Endothelial cell of umbilical vein (primary cell): ENCODE measurements at regions not wholly inside any gene's neighbourhood (a gene's known extent, or its start where the extent isn't known, plus 50 kb on each side); places are given as distances from the start of the nearest gene placed in this dataset.

Source experiments
- CTCF ChIP-seq, 2 donors: IDR thresholded peaks; 1 replicate in 1 of 2; 2 replicates in 1 of 2; pipeline ENCODE4 v1.5.1; 2011; ENCODE audit warnings: low read length in 2 of 2, mild to moderate bottlenecking in 2 of 2, moderate library complexity in 2 of 2, control low read depth in 1 of 2, inconsistent platforms in 1 of 2, low read depth in 1 of 2; ENCODE audit not compliant: insufficient read depth in 1 of 2; ENCODE audit errors: extremely low read depth in 1 of 2
- EZH2 ChIP-seq: IDR thresholded peaks from 2 replicates; pipeline ENCODE4 v1.6.1; 2012; ENCODE audit warnings: borderline replicate concordance, low read depth, mild to moderate bottlenecking, moderate library complexity, low read length, inconsistent platforms; ENCODE audit not compliant: severe bottlenecking
- FOS ChIP-seq: IDR thresholded peaks from 2 replicates; pipeline ENCODE4 v1.6.1; 2011; ENCODE audit warnings: mild to moderate bottlenecking, low read length, moderate library complexity, borderline replicate concordance; ENCODE audit not compliant: insufficient read depth
- JUN ChIP-seq: IDR thresholded peaks from 2 replicates; pipeline ENCODE4 v1.6.1; 2011; ENCODE audit warnings: borderline replicate concordance, low read depth; ENCODE audit not compliant: insufficient read length, insufficient read depth
- MAX ChIP-seq: IDR thresholded peaks from 2 replicates; pipeline ENCODE4 v1.6.1; 2011; ENCODE audit not compliant: insufficient read depth, insufficient read length
- POLR2A ChIP-seq: IDR thresholded peaks from 2 replicates; pipeline ENCODE4 v1.6.1; 2012; ENCODE audit warnings: low read depth, mild to moderate bottlenecking, control low read depth, low read length
- POLR2AphosphoS5 ChIP-seq: IDR thresholded peaks from 2 replicates; pipeline ENCODE4 v1.6.1; 2012; ENCODE audit warnings: low read depth, mild to moderate bottlenecking, control low read depth, low read length, moderate library complexity; ENCODE audit not compliant: insufficient read depth

GRCh38 chr6:92047860-92048259 is 1371.5 kb downstream of the EPHA7 start:
- no peak for TF ChIP-seq CTCF (IDR thresholded peaks at IDR 0.05; ENCODE audit: extremely low read depth in 1 of 2, insufficient read depth in 1 of 2, low read depth in 1 of 2, low read length in 2 of 2)
- TF ChIP-seq POLR2A, result no peak
- no peak for TF ChIP-seq EZH2
- TF ChIP-seq MAX, result no peak
- TF ChIP-seq POLR2AphosphoS5, result no peak
- TF ChIP-seq FOS, result no peak
- TF ChIP-seq JUN, result no peak
